ENCODE measurements at regions not wholly inside any gene's neighbourhood (a gene's known extent, or its start where the extent isn't known, plus 50 kb on each side); places are given as distances from the start of the nearest gene placed in this dataset.

GRCh38 chr22:45096256-45096907, 67.3 kb upstream of the NUP50 start:
- peak; percentile 64 for DNase-seq (ENCODE audit: low spot score)

GRCh38 chr22:45097061-45097460, 66.7 kb upstream of the NUP50 start:
- no peak for DNase-seq (ENCODE audit: low spot score)

GRCh38 chr22:45098056-45098455, 65.7 kb upstream of the NUP50 start:
- DNase-seq (ENCODE audit: low spot score), result no peak

GRCh38 chr22:45099961-45100360, 63.8 kb upstream of the NUP50 start:
- DNase-seq (ENCODE audit: low spot score), result no peak

GRCh38 chr22:45101515-45102227, 62.1 kb upstream of the NUP50 start:
- DNase-seq (ENCODE audit: low spot score), result peak; percentile 20

- DNase-seq (ENCODE audit: low spot score), result no peak
These were observed 60.8 kb upstream of the NUP50 start for GRCh38 chr22:45102896-45103420.

GRCh38 chr22:45103756-45104155, 60.0 kb upstream of the NUP50 start:
- no peak for DNase-seq (ENCODE audit: low spot score)

- no peak for DNase-seq (ENCODE audit: low spot score)
These were observed 59.4 kb upstream of the NUP50 start for GRCh38 chr22:45104313-45104712.

- peak; percentile 64 for DNase-seq (ENCODE audit: low spot score)
These were observed 58.4 kb upstream of the NUP50 start for GRCh38 chr22:45105281-45105702.

GRCh38 chr22:45107671-45108070, 56.1 kb upstream of the NUP50 start:
- no peak for DNase-seq (ENCODE audit: low spot score)

GRCh38 chr22:45112136-45112879, 51.4 kb upstream of the NUP50 start:
- DNase-seq (ENCODE audit: low spot score), result no peak

All from H4 (cell line).